ENCODE measurements at regions not wholly inside any gene's neighbourhood (a gene's known extent, or its start where the extent isn't known, plus 50 kb on each side); places are given as distances from the start of the nearest gene placed in this dataset.
"Not testable (repeated sequence)": the region's sequence is repeated elsewhere in the genome, so short reads cannot be mapped to it uniquely, and the experiment has no call there.

- H3K4me3 Mint-ChIP-seq, result no peak overlapping the region
- H3K9me3 Mint-ChIP-seq, result no peaks in the 10 kb centered on the region; the same call in 1 of the 2 replicates
- no peak for TF ChIP-seq CTCF (IDR thresholded peaks at IDR 0.05)
- no peaks in the 10 kb centered on the region for H3K36me3 Mint-ChIP-seq (ENCODE audit: low read depth)
- peaks cover 13% of the 10 kb centered on the region for H3K27me3 Mint-ChIP-seq (ENCODE audit: insufficient read depth)
- no peak for DNase-seq
- no peak overlapping the region for H3K27ac Mint-ChIP-seq
- H3K4me1 Mint-ChIP-seq (ENCODE audit: low read depth), result no peaks in the 10 kb centered on the region
These were observed 141.6 kb downstream of the CDRT15L2 start for GRCh38 chr17:20721171-20721570.

GRCh38 chr17:20724391-20724790, 144.9 kb downstream of the CDRT15L2 start:
- H3K9me3 Mint-ChIP-seq; DNase-seq; H3K4me3 Mint-ChIP-seq; H3K27me3 Mint-ChIP-seq (ENCODE audit: insufficient read depth); H3K4me1 Mint-ChIP-seq (ENCODE audit: low read depth); H3K36me3 Mint-ChIP-seq (ENCODE audit: low read depth); H3K27ac Mint-ChIP-seq: not testable (repeated sequence)

- not testable (repeated sequence) for H3K9me3 Mint-ChIP-seq; DNase-seq; H3K27me3 Mint-ChIP-seq (ENCODE audit: insufficient read depth); H3K4me3 Mint-ChIP-seq; H3K36me3 Mint-ChIP-seq (ENCODE audit: low read depth); H3K4me1 Mint-ChIP-seq (ENCODE audit: low read depth); H3K27ac Mint-ChIP-seq
These were observed 147.7 kb downstream of the CDRT15L2 start for GRCh38 chr17:20727201-20727600.

GRCh38 chr17:20728181-20728580, 148.7 kb downstream of the CDRT15L2 start:
- no peak overlapping the region for H3K27ac Mint-ChIP-seq
- peaks cover 7% of the 10 kb centered on the region; the same call in 1 of the 2 replicates for H3K27me3 Mint-ChIP-seq (ENCODE audit: insufficient read depth)
- H3K9me3 Mint-ChIP-seq, result no peaks in the 10 kb centered on the region
- no peaks in the 10 kb centered on the region for H3K36me3 Mint-ChIP-seq (ENCODE audit: low read depth)
- H3K4me1 Mint-ChIP-seq (ENCODE audit: low read depth), result no peaks in the 10 kb centered on the region
- no peak overlapping the region for H3K4me3 Mint-ChIP-seq
- TF ChIP-seq CTCF (IDR thresholded peaks at IDR 0.05), result no peak
- no peak for DNase-seq

GRCh38 chr17:20731131-20731530, 151.6 kb downstream of the CDRT15L2 start:
- not testable (repeated sequence) for H3K9me3 Mint-ChIP-seq; DNase-seq; H3K27me3 Mint-ChIP-seq (ENCODE audit: insufficient read depth); H3K4me1 Mint-ChIP-seq (ENCODE audit: low read depth); H3K36me3 Mint-ChIP-seq (ENCODE audit: low read depth); H3K27ac Mint-ChIP-seq; H3K4me3 Mint-ChIP-seq

- Mint-ChIP-seq H3K4me1 (ENCODE audit: low read depth) (no peaks in the 10 kb centered on the region), H3K4me3 (no peak overlapping the region), H3K27me3 (ENCODE audit: insufficient read depth) (peaks cover 9% of the 10 kb centered on the region), H3K9me3 (no peaks in the 10 kb centered on the region), H3K27ac (no peak overlapping the region), H3K36me3 (ENCODE audit: low read depth) (no peaks in the 10 kb centered on the region)
- DNase-seq, result no peak
- TF ChIP-seq CTCF (IDR thresholded peaks at IDR 0.05), result no peak
These were observed 154.4 kb downstream of the CDRT15L2 start for GRCh38 chr17:20733923-20734322.

- Mint-ChIP-seq H3K4me1 (ENCODE audit: low read depth) (no peaks in the 10 kb centered on the region), H3K4me3 (no peak overlapping the region), H3K9me3 (no peaks in the 10 kb centered on the region), H3K27me3 (ENCODE audit: insufficient read depth) (peaks cover 5% of the 10 kb centered on the region), H3K36me3 (ENCODE audit: low read depth) (no peaks in the 10 kb centered on the region), H3K27ac (no peak overlapping the region)
- no peak for DNase-seq
- TF ChIP-seq CTCF (IDR thresholded peaks at IDR 0.05), result no peak
These were observed 156.3 kb downstream of the CDRT15L2 start for GRCh38 chr17:20735796-20736195.

- not testable (repeated sequence) for H3K36me3 Mint-ChIP-seq (ENCODE audit: low read depth); H3K27me3 Mint-ChIP-seq (ENCODE audit: insufficient read depth); DNase-seq; H3K27ac Mint-ChIP-seq; H3K4me3 Mint-ChIP-seq; H3K9me3 Mint-ChIP-seq; H3K4me1 Mint-ChIP-seq (ENCODE audit: low read depth)
These were observed 158.1 kb downstream of the CDRT15L2 start for GRCh38 chr17:20737636-20738035.

Measured in HFFc6 (cell line).